BE2C (cell line): ENCODE measurements at regions not wholly inside any gene's neighbourhood (a gene's known extent, or its start where the extent isn't known, plus 50 kb on each side); places are given as distances from the start of the nearest gene placed in this dataset.

Experiments
- DNase-seq: peaks from one replicate; pipeline ENCODE4 v3.0.0-alpha.2; 2020
- H3K27me3 ChIP-seq: fragments of 250-450 bp; sonication (Bioruptor Pico); 2 replicates; pipeline ENCODE4 v1.5.1; 2020; ENCODE audit warnings: mild to moderate bottlenecking
- H3K36me3 ChIP-seq: fragments of 250-450 bp; sonication (Bioruptor Pico); 2 replicates; pipeline ENCODE4 v1.5.1; 2020; ENCODE audit warnings: mild to moderate bottlenecking
- H3K4me1 ChIP-seq: fragments of 250-450 bp; sonication (Bioruptor Pico); 2 replicates; pipeline ENCODE4 v1.5.1; 2020
- H3K4me3 ChIP-seq: 2 replicates; pipeline ENCODE4 v1.5.1; 2011; ENCODE audit warnings: low read depth, low read length
- H3K9me3 ChIP-seq: fragments of 250-450 bp; sonication (Bioruptor Pico); 2 replicates; pipeline ENCODE4 v1.5.1; 2020
- CTCF ChIP-seq: IDR thresholded peaks from 2 replicates; pipeline ENCODE4 v1.5.1; 2012; ENCODE audit warnings: mild to moderate bottlenecking, low read depth, low read length

GRCh38 chr3:19799887-19800286 lies 134.1 kb downstream of the EFHB start:
- Histone ChIP-seq H3K4me3 (no peak overlapping the region), H3K4me1 (no peaks in the 10 kb centered on the region), H3K36me3 (no peaks in the 10 kb centered on the region), H3K27me3 (no peaks in the 10 kb centered on the region), H3K9me3 (no peaks in the 10 kb centered on the region)
- DNase-seq: no peak
- TF ChIP-seq CTCF: no peak

GRCh38 chr3:19799115-19799514 lies 134.9 kb downstream of the EFHB start:
- Histone ChIP-seq H3K9me3 (no peaks in the 10 kb centered on the region), H3K27me3 (no peaks in the 10 kb centered on the region), H3K36me3 (no peaks in the 10 kb centered on the region), H3K4me1 (no peaks in the 10 kb centered on the region), H3K4me3 (no peak overlapping the region)
- no peak for DNase-seq
- no peak for TF ChIP-seq CTCF

GRCh38 chr3:19798324-19798723 lies 135.7 kb downstream of the EFHB start:
- TF ChIP-seq CTCF: no peak
- no peaks in the 10 kb centered on the region for H3K9me3 ChIP-seq
- DNase-seq: no peak
- H3K36me3 ChIP-seq: no peaks in the 10 kb centered on the region
- H3K27me3 ChIP-seq: no peaks in the 10 kb centered on the region
- no peak overlapping the region for H3K4me3 ChIP-seq
- H3K4me1 ChIP-seq: no peaks in the 10 kb centered on the region

GRCh38 chr3:19792388-19792787 lies 141.6 kb downstream of the EFHB start:
- no peaks in the 10 kb centered on the region for H3K27me3 ChIP-seq
- no peaks in the 10 kb centered on the region for H3K36me3 ChIP-seq
- no peak for DNase-seq
- H3K4me1 ChIP-seq: no peaks in the 10 kb centered on the region
- no peaks in the 10 kb centered on the region for H3K9me3 ChIP-seq
- no peak for TF ChIP-seq CTCF
- no peak overlapping the region for H3K4me3 ChIP-seq

GRCh38 chr3:19775765-19776164 lies 158.3 kb downstream of the EFHB start:
- no peaks in the 10 kb centered on the region for H3K36me3 ChIP-seq
- no peaks in the 10 kb centered on the region for H3K4me1 ChIP-seq
- no peak for DNase-seq
- no peaks in the 10 kb centered on the region for H3K9me3 ChIP-seq
- H3K27me3 ChIP-seq: no peaks in the 10 kb centered on the region
- H3K4me3 ChIP-seq: no peak overlapping the region
- TF ChIP-seq CTCF: no peak

GRCh38 chr3:19769694-19770093 lies 164.3 kb downstream of the EFHB start:
- Histone ChIP-seq H3K9me3 (no peaks in the 10 kb centered on the region), H3K4me3 (no peak overlapping the region), H3K27me3 (no peaks in the 10 kb centered on the region), H3K4me1 (no peaks in the 10 kb centered on the region), H3K36me3 (no peaks in the 10 kb centered on the region)
- no peak for TF ChIP-seq CTCF
- no peak for DNase-seq
